ENCODE measurements at regions not wholly inside any gene's neighbourhood (a gene's known extent, or its start where the extent isn't known, plus 50 kb on each side); places are given as distances from the start of the nearest gene placed in this dataset.
A peak's percentile ranks its signal among the peaks of the same experiment; 100 is the strongest.

DNA sequence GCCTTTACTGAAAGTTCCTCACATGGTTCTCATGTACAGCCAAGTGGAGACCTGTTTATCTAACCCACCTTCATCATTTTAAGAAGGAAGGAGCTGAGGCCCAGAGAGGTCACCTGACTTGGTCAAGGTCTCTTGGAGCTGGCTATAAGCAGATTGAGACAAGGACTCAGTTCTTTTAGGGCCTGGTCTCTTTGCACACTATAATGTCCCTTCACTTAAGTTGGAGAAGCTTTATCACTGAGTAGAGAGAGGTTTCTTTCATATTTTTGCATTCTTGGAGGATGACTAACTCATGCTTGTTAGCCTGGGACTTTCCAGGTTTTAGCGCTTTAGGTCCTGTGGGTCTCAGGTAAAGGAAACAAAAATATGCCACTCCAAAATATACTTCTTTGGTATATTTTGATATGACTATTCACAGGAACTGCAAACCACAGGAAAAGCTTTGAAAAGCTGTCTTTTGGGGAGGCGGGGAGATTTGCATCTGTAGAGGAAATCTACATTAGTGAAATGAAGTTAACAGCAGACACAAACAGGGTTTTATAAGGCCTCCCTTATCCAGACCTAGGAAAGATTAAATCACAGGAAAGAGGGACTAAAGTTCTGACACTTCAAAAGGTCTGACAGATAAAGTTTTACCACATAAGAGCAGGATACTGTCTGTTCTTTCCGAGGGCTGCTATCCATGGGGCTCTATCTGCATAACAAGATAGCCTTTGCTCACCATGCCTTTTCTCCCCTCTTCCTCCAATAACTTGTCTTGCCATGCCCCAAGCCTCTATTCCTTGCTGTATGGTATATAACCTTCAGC is 95.8 kb upstream of the ANKRD55 start:
- peaks cover 0 to 4% (median 0%) of the 10 kb centered on the region in 5 experiments for H3K9me3 ChIP-seq (ENCODE audit: control extremely low read depth in 1 of 5, control insufficient read depth in 4 of 5, insufficient read depth in 2 of 5, low read depth in 1 of 5, low read length in 4 of 5)
- no peaks in the 10 kb centered on the region for H3K27me3 ChIP-seq (replicated peaks in 2 of 5; ENCODE audit: control insufficient read depth in 4 of 5, insufficient read depth in 5 of 5, low read length in 4 of 5)
- H3K4me3 ChIP-seq (ENCODE audit: control insufficient read depth in 1 of 7, extremely low read depth in 1 of 7, insufficient read depth in 4 of 7, low read depth in 2 of 7, low read length in 6 of 7): peak overlapping the region in 2 of 7 experiments; percentile 30 to 47
- peaks cover 9 to 51% (median 32%) of the 10 kb centered on the region in 4 experiments for H3K4me1 ChIP-seq (ENCODE audit: control extremely low read depth in 1 of 4, control insufficient read depth in 4 of 4, insufficient read depth in 4 of 4, low read length in 3 of 4)
- peak in 2 of 3 donors; percentile 77 to 87 for DNase-seq
- WGBS (ENCODE audit: insufficient coverage): 0% methylated on average over 1 of the region's 3 CpGs
- CTCF ChIA-PET: interaction anchor here (0.7 to 0.9 kb wide), 2 partner anchors 10 to 35 kb away, joined by 3 read pairs; no protein-coding TSS in a partner anchor
- POLR2A ChIA-PET: no interaction called here
- no peaks in the 10 kb centered on the region for H3K36me3 ChIP-seq (ENCODE audit: control insufficient read depth in 4 of 4, insufficient read depth in 4 of 4, low read length in 3 of 4)
- peak overlapping the region in 1 of 2 experiments; percentile 40 for H3K27ac ChIP-seq (ENCODE audit: insufficient read depth in 1 of 2, low read depth in 1 of 2, low read length in 2 of 2, poor library complexity in 1 of 2, severe bottlenecking in 2 of 2)

- ChIA-PET CTCF (interaction anchor here (0.6 to 0.9 kb wide), 3 partner anchors 11 to 179 kb away, joined by 3 to 4 read pairs (median 3); no protein-coding TSS in a partner anchor), POLR2A (interaction anchor here (0.6 kb wide), 1 partner anchor 566 kb away, joined by 6 read pairs; no protein-coding TSS in a partner anchor)
- H3K4me1 ChIP-seq (ENCODE audit: control extremely low read depth in 1 of 4, control insufficient read depth in 4 of 4, insufficient read depth in 4 of 4, low read length in 3 of 4): peaks cover 9 to 51% (median 32%) of the 10 kb centered on the region in 4 experiments
- H3K4me3 ChIP-seq (ENCODE audit: control insufficient read depth in 1 of 7, extremely low read depth in 1 of 7, insufficient read depth in 4 of 7, low read depth in 2 of 7, low read length in 6 of 7): peak overlapping the region in 1 of 7 experiments; percentile 54
- no peaks in the 10 kb centered on the region for H3K9me3 ChIP-seq (ENCODE audit: control extremely low read depth in 1 of 5, control insufficient read depth in 4 of 5, insufficient read depth in 2 of 5, low read depth in 1 of 5, low read length in 4 of 5)
- H3K27me3 ChIP-seq (replicated peaks in 2 of 5; ENCODE audit: control insufficient read depth in 4 of 5, insufficient read depth in 5 of 5, low read length in 4 of 5): no peaks in the 10 kb centered on the region
- no CpG with 5 or more reads among the region's 6 CpGs for WGBS (ENCODE audit: insufficient coverage)
- peak overlapping the region in 1 of 2 experiments; percentile 10 for H3K27ac ChIP-seq (ENCODE audit: insufficient read depth in 1 of 2, low read depth in 1 of 2, low read length in 2 of 2, poor library complexity in 1 of 2, severe bottlenecking in 2 of 2)
- peak in 2 of 3 donors; percentile 58 to 70 for DNase-seq
- no peaks in the 10 kb centered on the region for H3K36me3 ChIP-seq (ENCODE audit: control insufficient read depth in 4 of 4, insufficient read depth in 4 of 4, low read length in 3 of 4)
These were observed 94.7 kb upstream of the ANKRD55 start for GRCh38 chr5:56327809-56328208.

DNA sequence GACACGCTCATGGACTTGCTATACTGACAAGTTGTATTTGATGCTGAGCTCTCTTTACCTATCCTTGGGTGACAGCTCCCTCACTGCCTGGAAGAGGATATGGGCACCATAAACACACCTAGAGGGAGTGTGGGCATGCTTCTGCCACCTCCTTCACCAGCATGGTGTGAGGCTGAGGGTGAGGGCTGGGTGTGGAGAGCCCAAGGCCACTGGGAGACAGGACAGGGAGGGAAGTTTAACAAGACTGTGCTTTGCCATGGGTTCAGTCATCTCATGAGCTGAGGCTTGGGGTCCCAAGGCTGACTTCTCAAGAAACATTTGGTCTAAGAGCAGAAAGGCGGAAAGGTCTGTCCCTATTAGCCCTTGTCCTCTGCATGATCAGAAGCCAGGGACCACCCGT is 93.6 kb upstream of the ANKRD55 start:
- POLR2A ChIA-PET: no interaction called here
- no peaks in the 10 kb centered on the region for H3K36me3 ChIP-seq (ENCODE audit: control insufficient read depth in 4 of 4, insufficient read depth in 4 of 4, low read length in 3 of 4)

DNA sequence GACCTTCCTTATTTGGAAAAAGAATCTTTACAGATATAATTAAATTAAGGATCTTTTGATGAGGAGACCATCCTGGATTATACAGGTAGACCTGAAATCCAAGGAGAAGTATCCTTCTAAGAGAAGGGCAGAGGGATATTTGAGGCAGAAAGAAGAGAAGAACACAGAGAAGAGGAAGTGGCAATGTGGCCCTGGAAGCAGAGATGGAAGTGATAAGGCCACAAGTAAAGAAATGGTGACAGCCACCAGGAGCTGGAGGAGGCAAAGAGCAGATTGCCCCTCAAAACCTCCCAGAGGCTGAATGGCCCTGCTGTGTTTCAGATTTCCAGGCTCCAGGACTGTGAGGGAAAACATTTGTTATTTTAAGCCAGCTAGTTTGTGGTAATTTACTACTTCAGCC is 93.0 kb upstream of the ANKRD55 start:
- H3K4me3 ChIP-seq (ENCODE audit: control insufficient read depth in 1 of 7, extremely low read depth in 1 of 7, insufficient read depth in 4 of 7, low read depth in 2 of 7, low read length in 6 of 7): no peak overlapping the region
- POLR2A ChIA-PET: no interaction called here
- DNase-seq: peak in 2 of 3 donors; percentile 55 to 64
- H3K9me3 ChIP-seq (ENCODE audit: control extremely low read depth in 1 of 5, control insufficient read depth in 4 of 5, insufficient read depth in 2 of 5, low read depth in 1 of 5, low read length in 4 of 5): no peaks in the 10 kb centered on the region
- peaks cover 8 to 49% (median 32%) of the 10 kb centered on the region in 4 experiments for H3K4me1 ChIP-seq (ENCODE audit: control extremely low read depth in 1 of 4, control insufficient read depth in 4 of 4, insufficient read depth in 4 of 4, low read length in 3 of 4)
- H3K27me3 ChIP-seq (replicated peaks in 2 of 5; ENCODE audit: control insufficient read depth in 4 of 5, insufficient read depth in 5 of 5, low read length in 4 of 5): no peaks in the 10 kb centered on the region
- CTCF ChIA-PET: no interaction called here
- no peak overlapping the region for H3K27ac ChIP-seq (ENCODE audit: insufficient read depth in 1 of 2, low read depth in 1 of 2, low read length in 2 of 2, poor library complexity in 1 of 2, severe bottlenecking in 2 of 2)
- no peaks in the 10 kb centered on the region for H3K36me3 ChIP-seq (ENCODE audit: control insufficient read depth in 4 of 4, insufficient read depth in 4 of 4, low read length in 3 of 4)

More for the DNA sequence above, 93.6 kb upstream of the ANKRD55 start:
- WGBS (ENCODE audit: insufficient coverage): 83% methylated on average over 2 of the region's 3 CpGs
- no peaks in the 10 kb centered on the region for H3K9me3 ChIP-seq (ENCODE audit: control extremely low read depth in 1 of 5, control insufficient read depth in 4 of 5, insufficient read depth in 2 of 5, low read depth in 1 of 5, low read length in 4 of 5)
- no peak overlapping the region for H3K4me3 ChIP-seq (ENCODE audit: control insufficient read depth in 1 of 7, extremely low read depth in 1 of 7, insufficient read depth in 4 of 7, low read depth in 2 of 7, low read length in 6 of 7)
- H3K27ac ChIP-seq (ENCODE audit: insufficient read depth in 1 of 2, low read depth in 1 of 2, low read length in 2 of 2, poor library complexity in 1 of 2, severe bottlenecking in 2 of 2): no peak overlapping the region
- no peak for DNase-seq
- peaks cover 9 to 51% (median 32%) of the 10 kb centered on the region in 4 experiments for H3K4me1 ChIP-seq (ENCODE audit: control extremely low read depth in 1 of 4, control insufficient read depth in 4 of 4, insufficient read depth in 4 of 4, low read length in 3 of 4)
- CTCF ChIA-PET: no interaction called here
- no peaks in the 10 kb centered on the region for H3K27me3 ChIP-seq (replicated peaks in 2 of 5; ENCODE audit: control insufficient read depth in 4 of 5, insufficient read depth in 5 of 5, low read length in 4 of 5)

- Histone ChIP-seq H3K4me3 (ENCODE audit: control insufficient read depth in 1 of 7, extremely low read depth in 1 of 7, insufficient read depth in 4 of 7, low read depth in 2 of 7, low read length in 6 of 7) (no peak overlapping the region), H3K4me1 (ENCODE audit: control extremely low read depth in 1 of 4, control insufficient read depth in 4 of 4, insufficient read depth in 4 of 4, low read length in 3 of 4) (peaks cover 4 to 38% (median 25%) of the 10 kb centered on the region in 4 experiments), H3K9me3 (ENCODE audit: control extremely low read depth in 1 of 5, control insufficient read depth in 4 of 5, insufficient read depth in 2 of 5, low read depth in 1 of 5, low read length in 4 of 5) (no peaks in the 10 kb centered on the region), H3K27ac (ENCODE audit: insufficient read depth in 1 of 2, low read depth in 1 of 2, low read length in 2 of 2, poor library complexity in 1 of 2, severe bottlenecking in 2 of 2) (no peak overlapping the region), H3K27me3 (replicated peaks in 2 of 5; ENCODE audit: control insufficient read depth in 4 of 5, insufficient read depth in 5 of 5, low read length in 4 of 5) (no peaks in the 10 kb centered on the region), H3K36me3 (ENCODE audit: control insufficient read depth in 4 of 4, insufficient read depth in 4 of 4, low read length in 3 of 4) (no peaks in the 10 kb centered on the region)
- no peak for DNase-seq
- 100% methylated on average over 1 of the region's 2 CpGs for WGBS (ENCODE audit: insufficient coverage)
- ChIA-PET POLR2A (no interaction called here), CTCF (no interaction called here)
These were observed 91.9 kb upstream of the ANKRD55 start for GRCh38 chr5:56325039-56325438.

- peak in 2 of 3 donors; percentile 34 to 56 for DNase-seq
- Histone ChIP-seq H3K36me3 (ENCODE audit: control insufficient read depth in 4 of 4, insufficient read depth in 4 of 4, low read length in 3 of 4) (no peaks in the 10 kb centered on the region), H3K27me3 (replicated peaks in 2 of 5; ENCODE audit: control insufficient read depth in 4 of 5, insufficient read depth in 5 of 5, low read length in 4 of 5) (no peaks in the 10 kb centered on the region), H3K27ac (ENCODE audit: insufficient read depth in 1 of 2, low read depth in 1 of 2, low read length in 2 of 2, poor library complexity in 1 of 2, severe bottlenecking in 2 of 2) (no peak overlapping the region), H3K4me1 (ENCODE audit: control extremely low read depth in 1 of 4, control insufficient read depth in 4 of 4, insufficient read depth in 4 of 4, low read length in 3 of 4) (peaks cover 0 to 26% (median 12%) of the 10 kb centered on the region in 4 experiments), H3K4me3 (ENCODE audit: control insufficient read depth in 1 of 7, extremely low read depth in 1 of 7, insufficient read depth in 4 of 7, low read depth in 2 of 7, low read length in 6 of 7) (no peak overlapping the region), H3K9me3 (ENCODE audit: control extremely low read depth in 1 of 5, control insufficient read depth in 4 of 5, insufficient read depth in 2 of 5, low read depth in 1 of 5, low read length in 4 of 5) (no peaks in the 10 kb centered on the region)
- ChIA-PET CTCF (interaction anchor here (1.2 kb wide), 1 partner anchor 96 kb away, joined by 3 read pairs; no protein-coding TSS in a partner anchor), POLR2A (no interaction called here)
- 70% methylated on average over 2 of the region's 2 CpGs for WGBS (ENCODE audit: insufficient coverage)
These were observed 90.4 kb upstream of the ANKRD55 start for GRCh38 chr5:56323505-56323904.

GRCh38 chr5:56322592-56322991 is 89.5 kb upstream of the ANKRD55 start:
- WGBS (ENCODE audit: insufficient coverage): 98% methylated on average over 7 of the region's 10 CpGs
- no peaks in the 10 kb centered on the region for H3K27me3 ChIP-seq (replicated peaks in 2 of 5; ENCODE audit: control insufficient read depth in 4 of 5, insufficient read depth in 5 of 5, low read length in 4 of 5)
- DNase-seq: no peak
- ChIA-PET CTCF (no interaction called here), POLR2A (no interaction called here)
- peaks cover 0 to 17% (median 7%) of the 10 kb centered on the region in 4 experiments for H3K4me1 ChIP-seq (ENCODE audit: control extremely low read depth in 1 of 4, control insufficient read depth in 4 of 4, insufficient read depth in 4 of 4, low read length in 3 of 4)
- no peaks in the 10 kb centered on the region for H3K36me3 ChIP-seq (ENCODE audit: control insufficient read depth in 4 of 4, insufficient read depth in 4 of 4, low read length in 3 of 4)
- H3K9me3 ChIP-seq (ENCODE audit: control extremely low read depth in 1 of 5, control insufficient read depth in 4 of 5, insufficient read depth in 2 of 5, low read depth in 1 of 5, low read length in 4 of 5): no peaks in the 10 kb centered on the region
- H3K4me3 ChIP-seq (ENCODE audit: control insufficient read depth in 1 of 7, extremely low read depth in 1 of 7, insufficient read depth in 4 of 7, low read depth in 2 of 7, low read length in 6 of 7): no peak overlapping the region
- H3K27ac ChIP-seq (ENCODE audit: insufficient read depth in 1 of 2, low read depth in 1 of 2, low read length in 2 of 2, poor library complexity in 1 of 2, severe bottlenecking in 2 of 2): no peak overlapping the region
